ENCODE measurements at regions not wholly inside any gene's neighbourhood (a gene's known extent, or its start where the extent isn't known, plus 50 kb on each side); places are given as distances from the start of the nearest gene placed in this dataset.
"Not testable (repeated sequence)": the region's sequence is repeated elsewhere in the genome, so short reads cannot be mapped to it uniquely, and the experiment has no call there.

DNA sequence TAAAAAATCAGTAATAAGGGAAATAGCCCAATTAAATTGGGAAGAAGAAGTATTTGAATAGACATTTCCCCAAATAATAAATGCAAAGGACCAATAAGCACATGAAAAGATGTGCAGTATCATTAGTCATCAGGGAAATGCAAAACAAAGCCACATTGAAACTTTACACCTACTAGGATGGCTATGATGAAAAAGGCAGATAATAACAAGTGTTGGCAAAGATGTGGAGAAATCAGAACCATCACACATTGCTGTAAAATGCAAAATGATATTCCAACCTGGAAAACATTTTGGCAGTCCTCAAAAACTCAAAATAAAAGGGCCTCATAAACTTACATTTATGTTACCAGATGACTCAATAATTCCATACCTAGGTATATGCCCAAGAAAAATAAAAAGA is 131.1 kb upstream of the G2E3 start:
- no peak for DNase-seq (ENCODE audit: low read depth in 2 of 2)

DNA sequence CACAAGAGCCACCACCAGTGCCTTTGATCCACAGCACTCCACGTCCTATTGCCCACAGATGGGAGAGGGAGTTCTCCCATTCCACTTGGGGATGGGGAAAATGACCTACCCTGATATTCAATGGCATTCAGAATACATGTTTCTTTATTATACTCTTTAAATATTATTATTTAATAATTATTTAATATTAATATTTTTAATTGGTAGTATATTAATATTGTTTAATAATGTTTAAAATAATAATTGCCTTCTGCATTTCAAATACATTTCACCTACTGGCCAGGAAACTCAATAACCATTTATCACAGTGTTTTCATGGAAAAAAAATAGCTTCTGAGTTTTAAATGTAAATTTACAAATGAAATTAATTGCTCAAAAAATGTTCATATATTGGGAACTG is 127.4 kb upstream of the G2E3 start:
- no peak for DNase-seq (ENCODE audit: low read depth in 2 of 2)

DNA sequence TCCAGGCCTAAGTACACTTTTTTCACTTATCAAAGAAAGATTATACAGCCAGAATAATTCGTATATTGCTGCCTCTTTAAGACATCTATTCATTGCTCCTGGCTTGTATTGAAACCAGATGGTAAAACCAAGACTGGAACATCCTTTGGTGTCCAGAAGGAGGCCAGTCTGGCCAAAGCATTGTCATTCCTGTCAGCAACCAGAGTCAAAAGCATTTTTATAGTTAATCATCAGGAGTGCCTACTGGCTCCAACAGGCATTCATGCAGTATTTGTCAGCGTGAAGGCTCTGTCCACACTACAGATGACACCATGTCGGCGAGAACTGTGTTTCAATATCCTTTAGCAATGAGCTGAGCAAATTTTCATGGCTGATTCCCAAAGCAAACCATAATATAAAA is 118.0 kb upstream of the G2E3 start:
- DNase-seq (ENCODE audit: low read depth in 2 of 2) = no peak

DNA sequence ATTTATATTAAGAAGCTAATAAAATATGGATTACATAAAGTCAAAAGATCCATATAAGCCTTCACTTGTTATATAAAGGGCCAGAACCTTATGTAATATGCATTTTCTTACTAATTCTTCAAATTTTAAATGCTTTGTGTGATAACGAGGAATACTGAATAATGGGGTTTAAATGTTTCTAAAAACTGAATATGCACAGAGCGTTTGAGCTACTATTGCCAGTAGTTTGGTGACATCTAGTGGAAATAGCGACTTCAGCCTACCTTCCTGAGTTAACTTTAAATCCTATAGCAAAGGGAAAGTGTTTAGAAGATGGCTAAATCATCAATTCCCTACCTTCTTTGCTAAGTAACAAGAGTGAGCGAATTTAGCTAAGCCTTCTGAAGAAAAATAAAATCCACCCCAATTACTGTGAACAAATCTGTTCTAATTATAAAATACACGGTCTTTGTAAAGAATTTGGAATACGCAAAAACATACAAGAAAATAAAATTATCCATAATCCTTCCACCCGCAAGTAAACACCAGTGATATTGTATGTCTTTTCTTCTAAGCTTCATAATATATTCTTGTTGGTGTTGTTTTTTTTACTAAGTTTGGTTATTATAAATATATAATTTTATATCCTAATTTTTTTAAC is 115.5 kb upstream of the G2E3 start:
- DNase-seq (ENCODE audit: low read depth in 2 of 2) = peak; percentile 5 to 26

DNA sequence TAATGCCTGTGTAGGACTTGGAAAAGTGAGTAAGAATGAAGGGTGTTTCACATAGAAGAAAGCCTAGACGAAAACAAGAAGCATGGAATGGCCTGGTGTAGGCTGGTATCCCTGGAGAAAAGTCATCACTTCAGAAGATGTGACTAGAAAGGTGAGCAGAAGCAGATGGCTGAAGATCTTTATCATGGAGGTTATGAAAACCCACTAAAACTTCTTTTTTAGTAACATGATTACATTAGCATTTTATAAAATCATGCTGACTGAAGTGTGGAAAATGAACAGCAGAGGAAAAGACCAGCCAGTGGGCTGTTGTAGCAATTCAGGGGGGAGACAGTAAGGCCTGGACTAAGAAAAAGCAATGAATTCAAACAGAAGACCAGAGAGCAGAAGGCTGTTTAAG is 114.5 kb upstream of the G2E3 start:
- no peak for DNase-seq (ENCODE audit: low read depth in 2 of 2)

DNA sequence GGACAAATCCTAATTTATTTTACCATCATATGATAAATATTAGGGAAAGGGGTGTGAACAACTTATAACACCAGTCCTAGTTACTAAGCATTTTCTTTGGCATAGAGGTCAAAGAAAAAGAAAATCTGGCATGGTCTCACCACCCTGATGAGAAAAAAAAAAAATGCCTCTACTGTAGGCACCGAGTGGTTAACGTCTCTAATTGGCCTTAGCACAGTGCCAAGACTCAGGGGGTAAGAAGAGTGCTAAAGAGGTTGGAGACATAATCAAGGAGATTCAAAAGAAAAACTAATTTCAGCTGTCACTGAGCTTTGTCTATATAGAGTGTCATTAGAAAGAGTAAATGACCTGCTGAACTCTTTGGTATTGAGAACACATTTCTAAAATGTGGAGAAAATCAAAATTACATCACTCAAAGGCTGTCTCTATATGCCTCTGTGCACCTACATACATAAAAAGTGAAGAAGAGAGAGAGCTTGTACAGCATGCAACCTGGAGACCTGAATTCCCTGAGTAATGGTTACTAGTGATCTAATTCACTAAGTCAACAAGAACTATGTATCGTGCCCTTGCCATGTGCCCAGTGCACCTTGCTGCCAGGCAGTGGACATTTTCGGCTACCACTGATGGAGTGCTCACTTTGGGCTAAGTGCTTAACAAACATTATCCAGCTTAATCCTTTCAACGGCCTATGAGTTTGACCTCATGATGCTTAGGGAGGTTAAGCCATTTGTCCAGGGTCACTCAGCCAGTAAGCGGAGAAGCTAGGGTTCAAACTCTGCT is 113.8 kb upstream of the G2E3 start:
- no peak for DNase-seq (ENCODE audit: low read depth in 2 of 2)

DNA sequence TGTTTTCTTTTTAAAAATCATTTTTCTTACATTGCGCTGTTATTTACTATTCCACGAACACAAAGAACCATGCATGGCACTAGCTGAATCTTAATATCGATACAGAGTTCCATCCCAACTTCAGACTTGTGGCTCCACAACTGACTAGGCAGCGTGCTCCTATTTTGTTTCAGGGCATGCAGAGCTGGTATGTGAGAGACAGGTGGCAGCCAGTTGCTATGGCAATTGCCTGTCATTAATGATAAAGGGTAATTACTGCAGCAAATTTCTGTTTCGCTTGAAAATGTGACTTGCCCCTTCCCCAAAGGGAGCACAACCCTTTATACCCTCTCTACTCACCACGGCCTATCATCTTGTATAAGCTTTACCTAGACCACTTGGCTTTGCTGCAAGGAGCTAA is 113.1 kb upstream of the G2E3 start:
- DNase-seq (ENCODE audit: low read depth in 2 of 2) = no peak

DNA sequence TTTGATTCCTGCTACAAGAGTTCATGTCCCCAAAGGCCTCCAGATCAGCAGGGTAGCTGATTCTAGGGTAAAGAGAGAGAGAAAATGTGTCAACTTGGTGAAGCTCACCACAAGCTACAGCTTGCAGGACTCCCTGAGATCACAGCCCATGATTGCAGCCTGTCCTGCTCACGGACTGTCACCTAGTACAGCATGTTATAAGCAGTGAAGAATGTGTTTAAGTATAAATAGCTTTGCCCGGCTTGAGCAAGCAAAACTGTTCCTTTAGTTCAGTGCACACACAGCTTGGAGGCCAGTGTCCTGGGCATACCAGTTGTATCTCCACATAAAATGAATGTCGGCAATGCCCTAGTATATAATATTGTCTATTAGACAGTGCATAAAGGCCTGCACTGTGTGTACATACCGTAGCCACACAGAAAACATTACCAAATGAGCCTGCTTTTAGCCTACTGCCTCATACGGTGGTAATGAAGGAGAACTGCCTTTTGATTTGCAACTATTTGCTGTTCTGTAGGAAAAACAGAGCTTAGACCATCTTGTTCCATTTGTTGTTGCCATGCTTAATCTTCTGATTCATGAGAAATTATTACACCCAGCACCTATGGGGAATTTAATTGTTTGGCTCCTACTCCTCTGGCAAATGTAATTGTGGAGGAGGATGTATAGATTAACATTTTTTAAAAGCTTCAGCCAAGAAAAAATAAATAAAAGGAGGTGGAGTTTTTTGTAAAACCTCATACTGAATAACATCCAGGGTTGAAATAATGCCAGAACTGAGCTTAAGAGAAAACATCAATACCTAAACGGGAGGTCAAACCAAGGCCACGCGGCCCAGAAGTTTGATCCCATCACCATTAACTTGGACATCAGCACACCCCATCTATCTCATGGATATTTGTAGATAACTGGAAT is 108.1 kb upstream of the G2E3 start:
- DNase-seq (ENCODE audit: low read depth in 2 of 2) = no peak

DNA sequence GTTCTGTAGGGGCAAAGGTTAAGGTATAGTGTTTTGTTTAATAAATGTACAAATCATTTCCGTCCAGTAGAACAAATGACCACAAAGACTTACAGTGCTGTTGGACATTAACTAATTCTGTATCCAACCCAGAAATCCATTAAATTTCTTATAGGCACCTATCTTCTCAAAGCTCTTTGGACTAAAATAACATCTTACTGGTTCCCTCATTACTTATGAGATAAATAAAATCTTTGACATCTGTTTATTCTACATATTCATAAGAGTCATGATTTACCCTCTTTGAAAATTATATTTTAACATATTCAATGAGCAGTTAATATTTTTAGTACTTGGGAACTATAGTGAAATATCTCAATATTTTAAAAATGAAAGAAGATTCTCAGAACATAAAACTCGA is 102.7 kb upstream of the G2E3 start:
- no peak for DNase-seq (ENCODE audit: low read depth in 2 of 2)

DNA sequence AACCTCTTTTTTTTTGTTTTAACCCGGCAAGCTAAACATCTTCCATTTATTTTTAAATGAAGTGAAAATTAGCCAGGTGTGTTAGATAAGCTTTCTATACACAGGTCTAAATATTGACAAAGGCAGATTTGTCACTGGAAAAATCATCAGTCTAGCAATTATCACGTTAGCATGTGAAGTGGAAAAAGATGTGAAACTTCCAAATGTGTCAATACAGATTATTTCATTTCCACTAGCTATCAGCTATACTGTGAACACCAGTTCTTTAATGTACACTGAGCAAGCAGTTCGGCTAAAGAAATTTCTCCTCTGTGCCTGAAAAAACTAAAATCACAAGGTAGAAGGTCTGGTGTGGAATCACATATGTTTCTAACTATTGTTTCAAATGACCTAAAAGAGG is 96.6 kb upstream of the G2E3 start:
- no peak for DNase-seq (ENCODE audit: low read depth in 2 of 2)

DNA sequence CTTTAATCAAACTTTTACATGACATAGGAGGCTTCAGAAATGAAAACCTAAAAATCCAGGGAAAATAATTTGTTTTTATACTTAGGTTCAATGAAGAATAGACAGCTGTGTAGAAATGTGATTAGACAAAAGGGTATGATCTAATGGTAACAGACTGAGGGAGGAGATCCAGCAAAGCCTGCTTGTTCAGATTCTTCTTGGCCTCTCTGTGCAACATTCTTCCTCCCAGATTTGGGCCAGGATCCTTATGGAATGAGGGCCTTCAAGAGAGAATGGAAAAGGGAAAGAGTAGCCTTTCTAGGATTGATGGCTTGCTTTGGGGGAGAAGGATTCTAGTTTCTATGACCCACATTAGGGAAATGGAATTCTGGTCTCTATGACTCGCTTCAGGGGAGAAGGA is 94.5 kb upstream of the G2E3 start:
- DNase-seq (ENCODE audit: low read depth in 2 of 2) = no peak

DNA sequence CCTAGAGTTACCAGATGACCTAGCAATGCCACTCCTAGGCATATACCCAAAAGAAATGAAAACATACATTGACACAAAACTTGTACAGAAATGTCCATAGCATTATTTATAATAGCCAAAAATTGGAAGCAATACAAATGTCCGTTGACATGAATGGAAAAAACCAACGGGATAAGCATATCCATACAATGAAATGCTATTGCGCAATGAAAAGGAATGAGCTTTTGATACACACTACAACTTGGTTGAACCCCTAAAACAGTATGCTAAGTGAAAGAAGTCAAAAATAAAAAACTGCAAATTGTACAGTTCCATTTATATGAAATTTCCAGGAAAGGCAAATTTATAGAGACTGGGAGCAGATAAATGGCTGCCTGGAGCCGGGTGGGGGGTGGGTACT is 90.6 kb upstream of the G2E3 start:
- no peak for DNase-seq (ENCODE audit: low read depth in 2 of 2)

DNA sequence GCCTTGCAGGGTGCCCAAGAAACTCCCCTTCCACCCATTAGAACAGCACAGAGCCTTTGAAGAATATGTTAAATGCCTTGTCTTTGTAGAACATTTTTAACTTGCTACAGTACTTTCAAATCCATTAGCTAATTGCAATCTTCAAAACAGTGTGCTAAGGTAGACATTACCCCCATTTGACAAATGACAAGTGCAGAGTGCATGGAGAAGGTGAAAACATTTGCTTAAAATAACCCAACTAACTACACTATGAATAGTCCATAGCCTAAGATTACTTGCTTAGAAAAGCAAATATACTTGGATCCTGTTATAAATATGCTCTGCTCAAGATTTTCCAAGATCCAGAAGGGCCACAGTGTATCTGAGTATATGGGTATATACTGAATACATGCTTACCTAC is 87.0 kb upstream of the G2E3 start:
- DNase-seq (ENCODE audit: low read depth in 2 of 2) = no peak

DNA sequence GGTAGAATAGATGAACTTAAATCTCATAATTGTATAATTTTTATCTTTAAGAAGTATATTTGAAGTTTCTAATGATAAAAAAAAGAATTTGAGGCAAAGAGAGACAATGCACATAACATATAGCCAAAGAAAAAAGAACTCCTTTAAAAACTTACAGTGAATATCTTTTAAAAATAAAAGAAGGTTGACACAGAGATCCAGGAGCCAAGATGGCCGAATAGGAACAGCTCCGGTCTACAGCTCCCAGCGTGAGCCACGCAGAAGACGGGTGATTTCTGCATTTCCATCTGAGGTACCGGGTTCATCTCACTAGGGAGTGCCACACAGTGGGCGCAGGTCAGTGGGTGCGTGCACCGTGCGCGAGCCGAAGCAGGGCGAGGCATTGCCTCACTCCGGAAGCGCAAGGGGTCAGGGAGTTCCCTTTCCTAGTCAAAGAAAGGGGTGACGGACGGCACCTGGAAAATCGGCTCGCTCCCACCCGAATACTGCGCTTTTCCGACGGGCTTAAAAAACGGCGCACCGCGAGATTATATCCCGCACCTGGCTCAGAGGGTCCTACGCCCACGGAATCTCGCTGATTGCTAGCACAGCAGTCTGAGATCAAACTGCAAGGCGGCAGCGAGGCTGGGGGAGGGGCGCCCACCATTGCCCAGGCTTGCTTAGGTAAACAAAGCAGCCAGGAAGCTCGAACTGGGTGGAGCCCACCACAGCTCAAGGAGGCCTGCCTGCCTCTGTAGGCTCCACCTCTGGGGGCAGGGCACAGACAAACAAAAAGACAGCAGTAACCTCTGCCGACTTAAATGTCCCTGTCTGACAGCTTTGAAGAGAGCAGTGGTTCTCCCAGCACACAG is 84.9 kb upstream of the G2E3 start:
- not testable (repeated sequence) for DNase-seq (ENCODE audit: low read depth in 2 of 2)

DNA sequence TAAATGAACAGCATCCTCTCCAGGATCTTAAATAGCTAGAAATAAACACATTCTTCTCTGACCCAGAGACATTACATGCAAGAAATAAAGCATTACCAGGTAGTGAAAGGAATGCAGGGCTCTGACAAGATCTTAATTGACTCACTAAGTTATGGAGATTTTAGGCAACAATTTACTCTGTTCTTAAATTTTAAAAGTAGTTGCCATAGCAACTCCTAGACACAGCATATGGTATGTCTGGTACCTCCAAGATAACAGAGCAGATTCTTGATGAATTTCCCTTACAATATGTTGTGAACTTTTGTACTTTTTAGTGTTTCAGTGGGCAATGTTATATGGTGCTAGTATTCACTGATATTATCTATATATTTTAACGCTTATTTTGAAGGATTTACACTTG is 76.7 kb upstream of the G2E3 start:
- DNase-seq (ENCODE audit: low read depth in 2 of 2) = no peak

DNA sequence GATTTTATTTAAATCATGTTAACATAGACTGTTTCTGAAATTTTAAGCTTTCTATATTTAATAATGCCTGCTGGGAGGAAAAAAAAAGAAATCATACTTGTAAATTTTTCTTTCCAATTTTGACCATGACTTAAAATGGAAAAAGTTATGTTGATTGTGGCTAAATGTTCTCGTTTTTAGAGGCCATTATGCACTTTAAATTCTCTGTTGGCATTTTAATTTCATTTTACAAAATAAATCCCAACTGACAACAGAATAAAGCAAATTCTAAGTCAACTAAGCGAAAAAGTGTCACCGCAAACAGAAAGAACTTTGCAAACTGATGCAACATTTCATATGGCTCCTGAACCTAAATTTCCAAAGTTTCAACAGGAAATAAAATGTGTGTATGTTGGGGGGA is 74.8 kb upstream of the G2E3 start:
- DNase-seq (ENCODE audit: low read depth in 2 of 2) = no peak

DNA sequence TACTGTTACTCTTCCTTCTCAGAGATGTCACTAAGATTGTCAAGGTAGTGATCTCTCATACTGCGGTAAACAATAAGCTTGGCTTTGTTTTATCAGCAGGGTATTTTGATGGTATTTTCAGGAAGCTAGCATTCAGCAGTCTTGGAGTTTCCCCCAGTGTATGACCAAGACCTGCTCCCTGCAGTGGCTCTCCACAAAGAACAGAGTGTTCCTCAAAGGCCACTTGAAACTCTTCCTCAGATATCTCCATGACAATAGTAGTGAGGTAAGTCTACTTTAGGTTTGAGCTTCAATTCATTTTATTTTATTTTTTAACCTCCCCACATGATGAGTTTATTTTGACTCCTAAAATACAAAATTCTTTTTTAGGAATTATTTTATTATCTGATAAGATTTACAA is 74.0 kb upstream of the G2E3 start:
- DNase-seq (ENCODE audit: low read depth in 2 of 2) = no peak

DNA sequence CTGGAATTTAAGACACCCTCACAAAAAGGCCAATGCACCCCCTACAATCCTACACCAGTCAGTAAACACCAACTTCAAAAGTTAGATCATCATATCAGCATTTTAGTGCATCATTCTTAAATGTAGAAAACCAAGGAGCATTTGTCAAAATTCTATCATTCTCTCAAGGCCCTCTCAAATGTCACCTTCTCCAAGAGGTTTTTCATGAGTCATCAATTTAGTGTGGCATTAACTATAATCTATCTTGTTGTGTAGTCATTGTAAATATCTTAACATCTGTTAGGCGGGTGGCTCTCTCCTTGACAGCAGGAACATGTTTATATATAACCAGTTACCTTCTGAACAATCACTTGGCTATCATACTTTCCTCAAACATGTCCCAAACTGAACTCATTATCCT is 62.1 kb upstream of the G2E3 start:
- no peak for DNase-seq (ENCODE audit: low read depth in 2 of 2)

DNA sequence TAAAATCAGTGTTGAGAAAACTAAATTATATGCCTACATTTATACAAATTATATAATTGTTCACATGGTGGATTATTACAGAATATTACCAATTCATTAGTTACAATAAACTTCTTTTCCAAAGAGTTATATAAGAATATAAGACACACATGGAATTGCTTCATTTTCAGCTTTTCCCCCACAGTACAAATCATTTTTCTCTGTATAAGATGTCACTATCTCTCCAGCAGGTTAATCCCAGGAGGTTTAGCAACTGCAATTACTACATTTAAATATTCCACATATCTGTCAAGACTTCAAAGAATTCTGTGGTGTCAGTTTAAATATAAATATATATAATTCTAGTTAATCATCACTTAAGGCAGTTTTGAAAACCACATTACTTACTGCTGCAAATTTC is 59.6 kb upstream of the G2E3 start:
- no peak for DNase-seq (ENCODE audit: low read depth in 2 of 2)

DNA sequence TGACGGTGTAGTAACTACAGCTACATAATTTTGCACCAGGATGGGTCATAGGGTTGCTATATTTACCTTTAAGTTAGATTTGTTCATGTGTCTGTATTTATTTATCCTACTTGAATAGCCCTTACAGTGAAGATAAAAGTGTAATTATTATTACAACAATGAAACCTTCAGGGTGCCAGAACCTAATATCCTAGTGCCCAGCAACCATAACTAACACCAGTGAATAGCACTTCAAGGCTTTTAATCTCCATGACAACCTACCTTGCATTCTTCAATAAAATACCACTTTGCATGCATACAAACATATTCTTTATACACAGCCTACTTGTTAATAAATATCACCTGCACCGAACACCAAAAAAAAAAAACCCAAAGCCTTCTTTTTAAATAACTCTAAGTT is 58.7 kb upstream of the G2E3 start:
- no peak for DNase-seq (ENCODE audit: low read depth in 2 of 2)

DNA sequence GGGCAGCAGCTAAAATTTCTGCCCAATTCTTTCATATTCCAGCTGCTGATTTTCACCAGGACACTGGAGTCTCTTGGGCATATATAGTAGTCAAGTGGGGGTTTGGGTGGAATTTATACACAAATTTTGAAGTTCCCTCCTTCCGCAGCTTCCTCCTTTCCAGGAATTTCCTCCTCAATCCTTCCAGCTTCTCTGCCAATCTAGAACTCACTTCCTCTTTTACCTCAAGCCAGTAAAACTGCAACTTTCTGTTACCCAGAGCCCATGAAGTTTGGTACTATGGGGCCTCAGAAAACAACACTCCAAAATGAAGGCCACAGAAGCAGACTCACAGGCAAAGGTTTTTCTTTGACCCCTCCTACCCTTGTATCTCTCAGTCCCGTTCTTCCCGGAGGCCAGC is 51.7 kb upstream of the G2E3 start:
- no peak for DNase-seq (ENCODE audit: low read depth in 2 of 2)

Data from dermis microvascular lymphatic vessel endothelial cell (primary cell).